ENCODE measurements at regions not wholly inside any gene's neighbourhood (a gene's known extent, or its start where the extent isn't known, plus 50 kb on each side); places are given as distances from the start of the nearest gene placed in this dataset.

- DNase-seq: no peak
- H3K36me3 ChIP-seq: no peaks in the 10 kb centered on the region
- intact Hi-C loops (cut with DNase I): no loop called here
- no peaks in the 10 kb centered on the region for H3K9me3 ChIP-seq
- no peaks in the 10 kb centered on the region for H3K27me3 ChIP-seq
- H3K9ac ChIP-seq (ENCODE audit: low read depth in 2 of 2, low read length in 2 of 2): no peak overlapping the region
- no peak overlapping the region for H3K27ac ChIP-seq
- H3K4me3 ChIP-seq: no peak overlapping the region
- TF ChIP-seq CTCF (IDR thresholded peaks at IDR 0.05): no peak
- no peaks in the 10 kb centered on the region for H3K4me1 ChIP-seq
These were observed 289.8 kb downstream of the GLRX3 start for GRCh38 chr10:130425881-130426435.

- DNase-seq: no peak
- Histone ChIP-seq H3K36me3 (no peaks in the 10 kb centered on the region), H3K4me1 (no peaks in the 10 kb centered on the region), H3K27ac (no peak overlapping the region), H3K4me3 (no peak overlapping the region), H3K9me3 (no peaks in the 10 kb centered on the region), H3K27me3 (no peaks in the 10 kb centered on the region), H3K9ac (ENCODE audit: low read depth in 2 of 2, low read length in 2 of 2) (no peak overlapping the region)
- no peak for TF ChIP-seq CTCF (IDR thresholded peaks at IDR 0.05)
- intact Hi-C loops (cut with DNase I): no loop called here
These were observed 291.1 kb downstream of the GLRX3 start for GRCh38 chr10:130427216-130427722.

DNA sequence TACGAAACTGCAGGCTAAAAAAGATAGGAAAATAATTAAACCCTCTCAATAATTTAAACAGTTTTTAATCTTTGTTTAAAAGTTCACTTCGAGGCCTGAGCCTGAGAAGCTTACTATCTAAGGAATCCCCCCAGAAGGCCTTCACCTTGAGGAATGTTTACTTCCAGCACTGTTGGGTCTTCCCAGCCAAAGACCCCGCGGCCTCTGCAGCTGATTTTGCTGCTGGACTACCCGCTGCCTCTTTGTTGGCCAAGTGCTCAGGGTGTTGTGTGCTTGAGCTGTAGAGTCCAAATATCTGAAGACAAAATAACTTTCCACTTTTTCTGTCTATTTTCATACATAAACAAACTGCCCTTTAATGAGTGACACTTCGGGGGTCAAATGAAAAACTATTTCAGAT, 292.7 kb downstream of the GLRX3 start:
- Histone ChIP-seq H3K27me3 (no peaks in the 10 kb centered on the region), H3K4me1 (no peaks in the 10 kb centered on the region), H3K36me3 (no peaks in the 10 kb centered on the region), H3K4me3 (no peak overlapping the region), H3K27ac (no peak overlapping the region), H3K9me3 (no peaks in the 10 kb centered on the region), H3K9ac (ENCODE audit: low read depth in 2 of 2, low read length in 2 of 2) (no peak overlapping the region)
- DNase-seq: no peak
- intact Hi-C loops (cut with DNase I): no loop called here
- TF ChIP-seq CTCF (IDR thresholded peaks at IDR 0.05): no peak

DNA sequence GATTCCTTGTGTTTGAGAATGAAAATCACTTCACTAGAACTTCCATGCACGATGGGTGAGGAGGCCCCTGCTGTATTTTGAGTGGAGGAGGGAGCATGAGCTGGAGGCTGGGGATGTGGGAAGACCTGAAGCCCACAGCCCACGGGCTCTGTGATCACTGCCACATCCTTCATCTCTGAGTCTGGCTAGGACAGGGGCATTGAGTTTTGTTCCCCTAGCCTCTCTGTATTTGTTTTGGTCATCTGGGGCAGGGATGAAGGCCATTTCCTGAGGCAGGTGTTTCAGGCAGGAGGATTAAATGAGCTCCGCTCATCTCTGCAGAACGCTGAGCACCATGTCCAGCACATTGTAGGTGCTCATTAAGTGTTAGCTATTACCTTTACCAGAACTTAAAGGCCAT, 293.6 kb downstream of the GLRX3 start:
- H3K4me1 ChIP-seq: no peaks in the 10 kb centered on the region
- no peaks in the 10 kb centered on the region for H3K27me3 ChIP-seq
- H3K9ac ChIP-seq (ENCODE audit: low read depth in 2 of 2, low read length in 2 of 2): no peak overlapping the region
- no peak for TF ChIP-seq CTCF (IDR thresholded peaks at IDR 0.05)
- DNase-seq: no peak
- no peaks in the 10 kb centered on the region for H3K36me3 ChIP-seq
- H3K27ac ChIP-seq: no peak overlapping the region
- H3K4me3 ChIP-seq: no peak overlapping the region
- H3K9me3 ChIP-seq: no peaks in the 10 kb centered on the region
- intact Hi-C loops (cut with DNase I): no loop called here

- Histone ChIP-seq H3K36me3 (no peaks in the 10 kb centered on the region), H3K9me3 (no peaks in the 10 kb centered on the region), H3K27ac (no peak overlapping the region), H3K27me3 (no peaks in the 10 kb centered on the region), H3K4me1 (no peaks in the 10 kb centered on the region), H3K4me3 (no peak overlapping the region), H3K9ac (ENCODE audit: low read depth in 2 of 2, low read length in 2 of 2) (no peak overlapping the region)
- DNase-seq: no peak
- TF ChIP-seq CTCF (IDR thresholded peaks at IDR 0.05): no peak
- intact Hi-C loops (cut with DNase I): no loop called here
These were observed 294.1 kb downstream of the GLRX3 start for GRCh38 chr10:130430291-130430690.
